Stimulated activated CD8-positive, alpha-beta memory T cell treated with anti-CD3 and anti-CD28 coated beads, Interleukin-12 subunit alpha, Interleukin-12 subunit beta, amount 100 ng/mL, for 24 hours (primary cell): ENCODE measurements at regions not wholly inside any gene's neighbourhood (a gene's known extent, or its start where the extent isn't known, plus 50 kb on each side); places are given as distances from the start of the nearest gene placed in this dataset.
"Not testable (repeated sequence)": the region's sequence is repeated elsewhere in the genome, so short reads cannot be mapped to it uniquely, and the experiment has no call there.

Experiments
- DNase-seq: peaks from one replicate; pipeline ENCODE4 v3.0.0-alpha.2; 2020; ENCODE audit errors: extremely low read depth

DNA sequence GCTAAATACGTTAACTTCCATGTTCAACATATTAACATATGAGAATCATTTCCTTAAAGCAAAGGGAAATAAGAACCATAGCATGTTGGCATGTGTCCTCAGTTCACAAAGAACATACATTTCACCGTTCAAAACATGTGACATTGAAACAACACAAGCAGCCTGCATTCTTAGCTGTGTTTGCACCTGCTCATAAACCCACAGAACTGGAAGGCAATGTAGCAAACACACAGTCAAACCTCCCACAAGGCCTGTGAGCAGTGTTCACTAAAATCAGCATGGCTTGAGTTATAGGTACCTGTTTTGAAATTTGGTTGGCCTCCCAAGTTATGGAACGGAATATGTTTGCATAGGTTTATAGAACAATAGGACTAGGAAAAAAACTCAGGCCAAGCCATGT is 504.9 kb upstream of the AMELY start:
- DNase-seq, result no peak

- no peak for DNase-seq
Observed at GRCh38 chrY:7415157-7415633, 503.6 kb upstream of the AMELY start.

DNA sequence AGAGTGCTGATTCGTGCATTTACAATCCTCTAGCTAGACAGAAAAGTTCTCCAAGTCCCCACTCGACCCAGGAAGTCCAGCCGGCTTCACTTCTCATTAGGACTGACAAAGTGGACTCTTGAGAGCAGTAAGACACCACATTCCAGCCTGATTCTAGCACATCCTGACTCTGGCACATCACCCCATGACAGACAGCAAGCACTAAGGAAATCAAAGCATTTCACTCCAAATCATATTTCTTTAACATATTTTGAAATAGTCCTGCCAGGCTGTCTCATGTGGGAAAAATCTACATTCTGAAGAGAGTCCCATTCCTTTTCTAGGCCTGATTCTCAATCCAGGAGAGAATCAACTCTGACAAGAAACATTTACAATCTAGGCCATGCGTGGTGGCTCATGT is 478.5 kb upstream of the AMELY start:
- no peak for DNase-seq

DNA sequence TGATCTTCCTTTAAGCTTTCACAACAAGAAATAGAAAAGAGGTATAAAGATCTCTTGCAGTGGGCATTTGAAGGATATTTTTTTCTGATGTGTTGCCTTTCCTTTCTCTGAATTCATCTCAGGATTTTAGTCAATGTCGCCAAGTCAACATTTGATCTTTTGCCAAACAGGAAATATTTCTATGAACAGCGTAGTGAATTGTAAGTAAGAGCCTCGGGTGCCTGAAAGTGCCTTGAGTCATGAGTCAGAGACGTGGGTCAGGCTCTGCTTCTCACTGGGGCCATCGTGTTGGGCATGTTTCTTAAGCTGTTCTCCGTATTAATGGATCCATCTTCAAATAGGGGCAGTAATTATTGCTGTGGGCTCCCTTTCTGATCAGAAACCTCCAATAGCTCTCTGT is 471.4 kb upstream of the AMELY start:
- DNase-seq, result no peak

DNA sequence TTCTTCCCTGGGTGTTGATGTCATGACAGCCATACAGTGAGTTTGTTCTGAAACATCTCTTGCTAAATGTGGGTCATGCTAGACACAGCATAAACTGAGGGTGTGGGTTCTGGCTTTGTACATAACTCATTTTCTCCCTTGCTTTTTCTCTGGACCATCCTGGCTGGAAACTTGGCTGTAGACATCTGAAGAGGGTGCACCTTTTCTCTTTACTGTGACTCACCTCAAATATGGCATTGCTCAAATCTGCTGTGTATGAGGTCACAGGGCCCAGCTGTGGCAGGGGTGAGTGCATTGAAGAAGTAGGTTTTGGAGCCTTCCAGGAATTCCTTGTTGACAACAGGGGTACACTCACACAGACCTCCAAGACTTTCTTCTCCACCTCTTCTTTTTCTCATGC is 465.5 kb upstream of the AMELY start:
- no peak for DNase-seq

- DNase-seq, result not testable (repeated sequence)
Observed at GRCh38 chrY:7374485-7374884, 462.9 kb upstream of the AMELY start.

DNA sequence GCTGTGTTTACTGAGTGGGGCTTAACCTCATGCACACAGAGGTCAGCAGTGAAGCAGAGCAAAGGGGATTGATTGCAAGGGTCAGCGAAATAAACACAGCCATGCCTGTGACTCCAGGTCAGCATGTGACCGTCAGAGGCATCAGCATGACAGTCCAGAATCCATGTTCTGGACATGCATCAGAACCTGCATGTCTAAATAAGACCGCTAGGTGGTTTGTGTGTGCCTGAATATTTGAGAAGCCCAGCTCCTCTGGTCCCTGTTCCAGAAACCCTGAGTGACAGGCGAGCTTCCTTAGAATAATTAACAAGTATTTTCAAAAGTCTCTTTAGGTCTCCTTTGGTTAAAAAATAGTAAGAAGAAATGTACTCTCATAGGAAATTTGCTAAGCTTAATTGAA is 460.4 kb upstream of the AMELY start:
- DNase-seq, result not testable (repeated sequence)

DNA sequence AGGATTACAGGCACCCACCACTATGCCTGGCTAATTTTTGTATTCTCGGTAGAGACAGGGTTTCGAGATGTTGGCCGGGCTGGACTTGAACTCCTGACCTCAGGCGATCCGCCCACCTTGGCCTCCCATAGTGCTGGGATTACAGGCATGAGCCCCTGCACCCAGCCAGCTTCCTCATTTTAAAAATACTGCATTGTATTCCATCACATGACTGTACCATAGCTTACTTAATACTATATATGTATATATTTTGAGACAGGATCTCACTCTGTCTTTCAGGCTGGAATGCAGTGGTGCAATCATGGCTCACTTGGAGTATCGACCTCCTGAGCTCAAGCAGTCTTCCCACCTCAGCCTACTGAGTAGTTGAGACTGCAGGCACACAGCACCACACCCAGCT is 459.5 kb upstream of the AMELY start:
- not testable (repeated sequence) for DNase-seq

GRCh38 chrY:7359520-7359919 is 448.0 kb upstream of the AMELY start:
- DNase-seq, result no peak

GRCh38 chrY:7358103-7358752 is 446.7 kb upstream of the AMELY start:
- no peak for DNase-seq

DNA sequence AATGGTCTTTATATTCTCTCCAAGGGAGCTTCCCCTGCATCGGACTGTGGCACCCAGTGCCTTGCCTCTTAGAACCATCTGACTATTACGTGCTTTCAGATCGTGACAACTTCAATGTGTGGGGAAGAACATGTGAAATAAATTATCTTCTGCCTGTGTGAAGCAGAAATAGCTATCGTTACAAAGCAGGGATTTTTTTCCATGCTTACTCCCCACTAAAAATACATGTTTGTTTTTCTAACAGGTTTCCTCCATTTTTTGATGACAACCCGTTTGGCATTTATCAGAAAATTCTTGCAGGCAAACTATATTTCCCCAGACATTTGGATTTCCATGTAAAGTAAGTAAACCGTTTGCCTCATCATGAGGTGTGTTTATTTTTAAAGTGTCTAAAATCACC is 444.3 kb upstream of the AMELY start:
- DNase-seq, result not testable (repeated sequence)

- DNase-seq, result no peak
Observed at GRCh38 chrY:7344661-7345060, 433.1 kb upstream of the AMELY start.

DNA sequence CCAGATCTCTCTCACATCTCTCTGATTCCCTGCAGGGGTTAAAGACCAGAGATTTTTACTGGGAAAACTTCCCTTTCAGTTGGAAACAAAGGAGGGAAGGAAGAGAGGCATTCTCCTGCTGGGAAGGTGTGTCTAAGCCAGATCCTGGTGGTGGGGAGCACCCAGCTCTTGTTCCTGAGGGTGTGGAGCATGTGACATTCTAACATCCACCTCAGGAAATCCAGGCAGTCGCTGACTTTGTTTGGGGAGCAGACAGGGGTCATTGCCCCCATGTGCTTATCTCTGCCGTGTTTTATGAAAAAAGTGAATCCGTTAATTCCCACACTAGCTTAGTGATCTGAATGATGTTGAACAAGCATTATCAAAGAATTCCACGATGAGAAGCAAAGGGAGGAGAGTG is 431.7 kb upstream of the AMELY start:
- DNase-seq, result no peak

- DNase-seq, result not testable (repeated sequence)
Observed at GRCh38 chrY:7342732-7343131, 431.2 kb upstream of the AMELY start.

GRCh38 chrY:7339391-7340087 is 428.0 kb upstream of the AMELY start:
- DNase-seq, result no peak

- no peak for DNase-seq
Observed at GRCh38 chrY:7336023-7336873, 424.7 kb upstream of the AMELY start.

- no peak for DNase-seq
Observed at GRCh38 chrY:7334449-7334848, 422.9 kb upstream of the AMELY start.

DNA sequence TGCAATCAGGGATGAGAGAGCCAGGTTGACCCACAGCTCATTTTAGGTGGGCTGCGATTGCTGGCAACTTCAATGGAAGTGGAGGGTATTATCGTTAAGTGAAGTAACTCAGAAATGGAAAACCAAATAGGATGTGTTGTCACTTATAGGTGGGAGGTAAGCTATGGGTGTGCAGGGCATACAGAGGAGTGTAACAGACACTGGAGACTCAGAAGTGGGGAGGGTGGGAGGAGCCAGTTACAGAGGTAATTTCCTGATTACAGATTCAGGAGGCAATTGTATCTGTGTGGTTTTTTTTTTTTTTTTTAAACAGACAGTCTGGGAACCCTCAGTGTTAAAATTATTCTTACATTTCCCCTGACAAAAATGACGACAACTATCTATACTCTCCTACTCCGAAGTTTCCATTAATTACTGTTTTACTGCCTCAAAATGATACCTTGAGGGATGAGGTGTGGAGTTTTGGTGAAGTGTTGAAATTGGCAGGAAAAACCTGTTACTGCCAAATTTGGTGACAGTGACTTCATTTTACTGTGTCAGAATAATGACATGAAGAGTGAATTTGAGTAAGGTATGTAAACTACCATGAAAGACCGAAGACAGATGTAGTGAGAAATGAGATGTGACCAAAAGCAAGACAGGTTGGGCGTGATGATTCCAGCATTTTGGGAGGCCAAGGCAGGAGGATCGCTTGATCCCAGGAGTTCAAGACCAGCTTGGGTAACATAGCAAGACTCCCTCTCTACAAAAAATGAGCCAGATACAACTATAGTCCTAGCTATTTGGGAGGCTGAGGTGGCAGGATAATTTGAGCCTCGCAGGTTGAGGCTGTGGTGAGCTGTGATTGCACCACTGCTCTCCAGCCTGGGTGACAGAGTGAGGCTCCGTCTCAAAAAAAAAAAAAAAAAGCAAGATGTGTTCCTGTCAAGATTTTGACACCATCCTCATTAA is 415.0 kb upstream of the AMELY start:
- no peak for DNase-seq

- no peak for DNase-seq
Observed at GRCh38 chrY:7325531-7325930, 414.0 kb upstream of the AMELY start.

GRCh38 chrY:7320751-7321150 is 409.2 kb upstream of the AMELY start:
- no peak for DNase-seq

- DNase-seq, result not testable (repeated sequence)
Observed at GRCh38 chrY:7320171-7320570, 408.6 kb upstream of the AMELY start.
